ENCODE measurements at regions not wholly inside any gene's neighbourhood (a gene's known extent, or its start where the extent isn't known, plus 50 kb on each side); places are given as distances from the start of the nearest gene placed in this dataset.

DNA sequence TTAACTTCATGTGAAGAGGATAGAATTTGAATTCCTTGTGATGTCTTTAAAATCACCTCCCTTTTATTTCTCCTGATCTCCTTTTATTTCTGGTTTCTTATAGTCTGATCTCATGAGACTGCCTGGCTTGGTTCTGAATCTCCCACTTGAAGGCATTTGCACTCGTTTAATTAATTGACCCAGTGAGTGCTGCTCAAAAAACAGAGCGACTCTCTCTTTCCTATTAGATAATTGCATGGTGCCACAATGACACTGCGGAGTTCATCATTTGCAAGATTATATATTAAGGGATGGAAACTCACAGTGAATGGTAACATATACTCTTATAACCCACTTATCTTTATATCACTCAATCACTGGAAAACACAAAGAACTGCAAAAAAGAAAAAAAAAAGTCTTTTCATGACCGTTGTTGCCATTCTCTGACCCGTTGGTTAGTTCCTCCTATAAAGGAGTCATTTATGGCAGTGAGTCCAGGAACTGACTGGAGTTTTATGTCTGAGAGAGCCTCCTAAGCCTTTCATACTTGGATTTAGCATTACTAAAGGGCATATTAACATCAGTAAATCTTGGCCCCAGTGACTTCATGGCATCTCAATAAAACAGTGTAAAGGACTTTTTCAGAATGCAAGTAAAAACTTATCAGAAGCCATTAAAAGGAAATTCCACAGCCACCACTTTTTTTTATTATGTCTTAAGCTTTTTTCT lies 103.3 kb upstream of the EPHA4 start (continued):
- no peak for TF ChIP-seq SMYD3 (CRISPR knock-in tag; IDR thresholded peaks at IDR 0.05)

DNA sequence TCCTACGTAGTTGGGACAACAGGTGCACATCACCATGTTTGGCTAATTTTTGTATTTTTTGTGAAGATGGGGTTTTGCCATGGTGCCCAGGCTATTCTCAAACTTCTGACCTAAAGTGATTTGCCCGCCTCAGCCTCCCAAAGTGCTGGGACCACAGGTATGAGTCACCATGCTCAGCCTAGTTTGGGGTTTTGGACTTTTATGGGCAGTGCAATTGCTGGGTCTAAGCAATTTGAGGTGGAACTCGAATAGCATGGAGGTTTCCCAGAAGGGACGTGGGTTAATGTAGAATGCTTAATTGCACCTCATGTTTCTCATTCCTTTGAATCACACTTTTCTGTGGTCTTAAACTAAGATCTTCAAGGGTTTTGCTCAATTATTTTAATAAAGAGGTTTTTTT lies 102.3 kb upstream of the EPHA4 start:
- Histone ChIP-seq H3K9ac (ENCODE audit: insufficient read depth, low read depth, low read length) (no peak overlapping the region), H3K27ac (ENCODE audit: extremely low read length, insufficient read depth, low read length) (no peak overlapping the region), H3K4me2 (ENCODE audit: low read depth, low read length) (no peak overlapping the region), H3K9me3 (ENCODE audit: low read length) (peaks cover 12% of the 10 kb centered on the region; the same call in 1 of the 2 replicates), H2AFZ (ENCODE audit: low read length) (no peak overlapping the region), H3K36me3 (replicated peaks in 1 of 2; ENCODE audit: control insufficient read depth in 1 of 2, insufficient read depth in 2 of 2, low read length in 2 of 2) (no peaks in the 10 kb centered on the region), H4K20me1 (ENCODE audit: insufficient read depth, low read length) (no peaks in the 10 kb centered on the region), H3K4me3 (replicated peaks in 1 of 3; ENCODE audit: insufficient read depth in 1 of 3, low read depth in 2 of 3, low read length in 3 of 3) (no peak overlapping the region), H3K79me2 (ENCODE audit: insufficient read depth, low read length) (no peaks in the 10 kb centered on the region), H3K27me3 (ENCODE audit: control insufficient read depth in 1 of 2, insufficient read depth in 2 of 2, low read length in 2 of 2) (no peaks in the 10 kb centered on the region), H3K4me1 (ENCODE audit: insufficient read depth, low read length) (no peaks in the 10 kb centered on the region)
- TF ChIP-seq, protein P1, sequence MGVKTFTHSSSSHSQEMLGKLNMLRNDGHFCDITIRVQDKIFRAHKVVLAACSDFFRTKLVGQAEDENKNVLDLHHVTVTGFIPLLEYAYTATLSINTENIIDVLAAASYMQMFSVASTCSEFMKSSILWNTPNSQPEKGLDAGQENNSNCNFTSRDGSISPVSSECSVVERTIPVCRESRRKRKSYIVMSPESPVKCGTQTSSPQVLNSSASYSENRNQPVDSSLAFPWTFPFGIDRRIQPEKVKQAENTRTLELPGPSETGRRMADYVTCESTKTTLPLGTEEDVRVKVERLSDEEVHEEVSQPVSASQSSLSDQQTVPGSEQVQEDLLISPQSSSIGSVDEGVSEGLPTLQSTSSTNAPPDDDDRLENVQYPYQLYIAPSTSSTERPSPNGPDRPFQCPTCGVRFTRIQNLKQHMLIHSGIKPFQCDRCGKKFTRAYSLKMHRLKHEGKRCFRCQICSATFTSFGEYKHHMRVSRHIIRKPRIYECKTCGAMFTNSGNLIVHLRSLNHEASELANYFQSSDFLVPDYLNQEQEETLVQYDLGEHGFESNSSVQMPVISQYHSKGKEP (CRISPR knock-in tag; IDR thresholded peaks at IDR 0.05): no peak
- TF ChIP-seq ZNF124 (CRISPR knock-in tag; IDR thresholded peaks at IDR 0.05) (no peak), NONO (IDR thresholded peaks at IDR 0.05) (no peak), NONO (CRISPR knock-in tag; conservative IDR thresholded peaks at IDR 0.05) (no peak), ZSCAN25 (CRISPR knock-in tag; IDR thresholded peaks at IDR 0.05) (no peak), ZNF207 (IDR thresholded peaks at IDR 0.05; ENCODE audit: borderline replicate concordance) (no peak), SKI (IDR thresholded peaks at IDR 0.05; ENCODE audit: partially characterized antibody) (no peak)
- TF ChIP-seq, protein P2, sequence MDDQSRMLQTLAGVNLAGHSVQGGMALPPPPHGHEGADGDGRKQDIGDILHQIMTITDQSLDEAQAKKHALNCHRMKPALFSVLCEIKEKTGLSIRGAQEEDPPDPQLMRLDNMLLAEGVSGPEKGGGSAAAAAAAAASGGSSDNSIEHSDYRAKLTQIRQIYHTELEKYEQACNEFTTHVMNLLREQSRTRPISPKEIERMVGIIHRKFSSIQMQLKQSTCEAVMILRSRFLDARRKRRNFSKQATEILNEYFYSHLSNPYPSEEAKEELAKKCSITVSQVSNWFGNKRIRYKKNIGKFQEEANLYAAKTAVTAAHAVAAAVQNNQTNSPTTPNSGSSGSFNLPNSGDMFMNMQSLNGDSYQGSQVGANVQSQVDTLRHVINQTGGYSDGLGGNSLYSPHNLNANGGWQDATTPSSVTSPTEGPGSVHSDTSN (CRISPR knock-in tag; IDR thresholded peaks at IDR 0.05; ENCODE audit: borderline replicate concordance): no peak
- TF ChIP-seq, protein P3, sequence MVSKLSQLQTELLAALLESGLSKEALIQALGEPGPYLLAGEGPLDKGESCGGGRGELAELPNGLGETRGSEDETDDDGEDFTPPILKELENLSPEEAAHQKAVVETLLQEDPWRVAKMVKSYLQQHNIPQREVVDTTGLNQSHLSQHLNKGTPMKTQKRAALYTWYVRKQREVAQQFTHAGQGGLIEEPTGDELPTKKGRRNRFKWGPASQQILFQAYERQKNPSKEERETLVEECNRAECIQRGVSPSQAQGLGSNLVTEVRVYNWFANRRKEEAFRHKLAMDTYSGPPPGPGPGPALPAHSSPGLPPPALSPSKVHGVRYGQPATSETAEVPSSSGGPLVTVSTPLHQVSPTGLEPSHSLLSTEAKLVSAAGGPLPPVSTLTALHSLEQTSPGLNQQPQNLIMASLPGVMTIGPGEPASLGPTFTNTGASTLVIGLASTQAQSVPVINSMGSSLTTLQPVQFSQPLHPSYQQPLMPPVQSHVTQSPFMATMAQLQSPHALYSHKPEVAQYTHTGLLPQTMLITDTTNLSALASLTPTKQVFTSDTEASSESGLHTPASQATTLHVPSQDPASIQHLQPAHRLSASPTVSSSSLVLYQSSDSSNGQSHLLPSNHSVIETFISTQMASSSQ (IDR thresholded peaks at IDR 0.05; ENCODE audit: low read depth): no peak
- TF ChIP-seq, protein P3 (CRISPR knock-in tag; IDR thresholded peaks at IDR 0.05; ENCODE audit: borderline replicate concordance): no peak
- in situ Hi-C loops (cut with HindIII; ENCODE audit: extremely low pct_ligation_motif_present, low pct_unique_long_range_greater_than_20kb): no loop called here
- ATAC-seq: no peak
- ChIA-PET POLR2A (no interaction called here), CTCF (ENCODE audit: low intra/inter-chr PET ratio, low total read pairs) (no interaction called here)
- intact Hi-C loops (cut with micrococcal nuclease; ENCODE audit: unreplicated experiment): no loop called here
- no peak for FAIRE-seq
- WGBS (ENCODE audit: low lambda C conversion rate): 3% methylated on average over 4 of the region's 4 CpGs
- no TSS peak for BruUV-seq (replicated peaks)
- no peak for DNase-seq (ENCODE audit: low spot score)

Measured in HepG2 (cell line).